AG04450 (cell line): ENCODE measurements at regions not wholly inside any gene's neighbourhood (a gene's known extent, or its start where the extent isn't known, plus 50 kb on each side); places are given as distances from the start of the nearest gene placed in this dataset.

Experiments
- CTCF ChIA-PET: fragments of 300-600, 350-600 bp; formaldehyde crosslinking; extraction: SDS; loops from one replicate; lab custom pipeline; 2022; ENCODE audit warnings: antibody characterized with exemption, inconsistent platforms; lab: Charles Lee
- POLR2A ChIA-PET: fragments of 350-600 bp; formaldehyde crosslinking; extraction: SDS; loops from one replicate; lab custom pipeline; 2021; ENCODE audit warnings: antibody characterized with exemption, inconsistent platforms; lab: Yijun Ruan, JAX
- DNase-seq: peaks from one replicate; pipeline ENCODE4 v3.0.0-alpha.2; 2011; ENCODE audit warnings: low read depth, low spot score
- H3K27ac ChIP-seq: one replicate; pipeline ENCODE4 v1.5.1; 2012; ENCODE audit warnings: low read depth, low read length, control low read depth
- H3K27me3 ChIP-seq: one replicate; pipeline ENCODE4 v1.6.0; 2012; ENCODE audit warnings: low read length; ENCODE audit not compliant: control insufficient read depth, insufficient read depth
- H3K4me3 ChIP-seq: 2 replicates; pipeline ENCODE4 v1.5.1; 2011; ENCODE audit warnings: mild to moderate bottlenecking, low read depth, low read length, control low read depth
- H3K9me3 ChIP-seq: 2 replicates; pipeline ENCODE4 v1.5.1; 2012; ENCODE audit warnings: low read length; ENCODE audit not compliant: control insufficient read depth, insufficient read depth
- TF ChIP-seq, protein P1 (sequence below): IDR thresholded peaks from 2 replicates; pipeline ENCODE4 v1.5.1; 2011; ENCODE audit warnings: low read depth, low read length, control low read depth, inconsistent platforms

DNA sequence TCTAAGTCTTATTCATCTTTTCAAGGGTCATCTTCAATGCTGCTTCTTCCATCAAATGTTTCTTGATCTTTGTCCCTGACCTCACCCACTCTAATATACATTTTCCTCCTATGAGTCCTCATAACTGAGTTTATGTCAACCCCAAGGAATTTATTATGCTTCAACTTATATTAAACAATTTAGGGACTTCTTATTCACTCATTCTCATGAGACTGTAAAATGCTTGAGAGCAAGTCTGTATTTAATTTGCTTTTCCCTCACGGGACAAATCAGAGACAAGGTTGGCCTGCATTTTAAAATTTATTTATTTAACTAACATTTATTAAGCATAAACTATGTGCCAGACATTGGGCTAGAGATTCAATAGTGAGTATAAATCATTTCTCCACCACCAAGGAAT lies 312.0 kb upstream of the NT5E start:
- POLR2A ChIA-PET = no interaction called here
- no peak overlapping the region for H3K27ac ChIP-seq
- CTCF ChIA-PET = no interaction called here
- no peak for DNase-seq
- H3K4me3 ChIP-seq = no peak overlapping the region
- TF ChIP-seq, protein P1, sequence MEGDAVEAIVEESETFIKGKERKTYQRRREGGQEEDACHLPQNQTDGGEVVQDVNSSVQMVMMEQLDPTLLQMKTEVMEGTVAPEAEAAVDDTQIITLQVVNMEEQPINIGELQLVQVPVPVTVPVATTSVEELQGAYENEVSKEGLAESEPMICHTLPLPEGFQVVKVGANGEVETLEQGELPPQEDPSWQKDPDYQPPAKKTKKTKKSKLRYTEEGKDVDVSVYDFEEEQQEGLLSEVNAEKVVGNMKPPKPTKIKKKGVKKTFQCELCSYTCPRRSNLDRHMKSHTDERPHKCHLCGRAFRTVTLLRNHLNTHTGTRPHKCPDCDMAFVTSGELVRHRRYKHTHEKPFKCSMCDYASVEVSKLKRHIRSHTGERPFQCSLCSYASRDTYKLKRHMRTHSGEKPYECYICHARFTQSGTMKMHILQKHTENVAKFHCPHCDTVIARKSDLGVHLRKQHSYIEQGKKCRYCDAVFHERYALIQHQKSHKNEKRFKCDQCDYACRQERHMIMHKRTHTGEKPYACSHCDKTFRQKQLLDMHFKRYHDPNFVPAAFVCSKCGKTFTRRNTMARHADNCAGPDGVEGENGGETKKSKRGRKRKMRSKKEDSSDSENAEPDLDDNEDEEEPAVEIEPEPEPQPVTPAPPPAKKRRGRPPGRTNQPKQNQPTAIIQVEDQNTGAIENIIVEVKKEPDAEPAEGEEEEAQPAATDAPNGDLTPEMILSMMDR = no peak
- no peaks in the 10 kb centered on the region for H3K9me3 ChIP-seq
- H3K27me3 ChIP-seq = no peaks in the 10 kb centered on the region

DNA sequence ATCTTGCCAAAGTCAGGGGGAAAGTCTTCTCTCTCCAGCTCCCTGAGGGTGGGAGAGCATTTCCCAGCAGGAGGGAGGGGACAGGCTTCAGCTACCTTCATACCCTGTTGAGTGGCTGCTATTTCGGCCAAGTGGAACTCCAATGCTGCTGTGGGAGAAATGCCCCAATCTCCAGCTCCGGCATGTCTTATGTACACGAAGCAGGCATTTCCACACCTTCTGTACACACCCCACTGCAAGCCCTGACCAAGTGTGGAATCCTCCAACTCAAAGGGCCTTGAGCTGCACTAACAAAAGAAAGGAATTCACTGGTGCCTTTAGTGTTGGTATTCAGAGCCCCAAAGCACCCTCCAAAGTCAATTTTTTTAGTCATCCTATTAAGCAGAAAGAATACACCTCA lies 313.6 kb upstream of the NT5E start:
- no peak for DNase-seq
- H3K4me3 ChIP-seq = no peak overlapping the region
- H3K27ac ChIP-seq = no peak overlapping the region
- CTCF ChIA-PET = no interaction called here
- TF ChIP-seq, protein P1 = no peak
- no peaks in the 10 kb centered on the region for H3K27me3 ChIP-seq
- POLR2A ChIA-PET = no interaction called here
- no peaks in the 10 kb centered on the region for H3K9me3 ChIP-seq

DNA sequence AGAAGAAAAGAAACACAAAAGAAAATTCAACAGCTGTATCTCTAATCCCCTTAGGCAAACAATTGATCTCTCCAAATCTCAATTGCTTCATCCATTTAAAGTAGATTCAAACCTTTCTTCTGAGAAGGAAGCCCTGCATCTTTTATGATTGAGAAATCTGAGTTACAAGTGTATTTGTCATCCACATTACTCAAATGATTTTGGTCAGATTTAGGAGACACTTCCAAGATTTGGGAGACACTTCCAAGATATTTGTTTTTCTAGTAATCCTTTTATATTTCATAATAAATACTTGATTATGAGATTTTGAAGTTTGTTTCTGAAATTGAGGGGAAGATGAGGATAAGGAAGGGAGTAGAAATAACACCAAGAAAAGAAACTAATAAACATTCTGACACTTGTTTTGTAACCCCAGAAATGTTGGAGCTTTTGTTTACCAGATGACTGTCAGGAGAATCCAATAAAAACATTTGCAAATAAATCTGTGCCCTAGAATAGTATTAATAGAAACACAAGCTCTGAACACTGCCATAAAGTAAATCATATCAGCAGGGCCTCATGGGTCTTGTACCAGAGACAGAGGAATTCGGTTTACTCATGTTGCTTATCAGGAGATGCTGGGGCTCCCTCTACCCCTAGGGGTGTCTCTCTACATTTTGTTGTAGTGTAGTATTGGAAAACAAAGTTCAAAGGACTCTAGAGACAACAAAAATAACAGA lies 314.3 kb upstream of the NT5E start:
- CTCF ChIA-PET = no interaction called here
- no peak for DNase-seq
- no peaks in the 10 kb centered on the region for H3K27me3 ChIP-seq
- TF ChIP-seq, protein P1 = no peak
- no peak overlapping the region for H3K27ac ChIP-seq
- H3K4me3 ChIP-seq = no peak overlapping the region
- POLR2A ChIA-PET = no interaction called here
- no peaks in the 10 kb centered on the region for H3K9me3 ChIP-seq

DNA sequence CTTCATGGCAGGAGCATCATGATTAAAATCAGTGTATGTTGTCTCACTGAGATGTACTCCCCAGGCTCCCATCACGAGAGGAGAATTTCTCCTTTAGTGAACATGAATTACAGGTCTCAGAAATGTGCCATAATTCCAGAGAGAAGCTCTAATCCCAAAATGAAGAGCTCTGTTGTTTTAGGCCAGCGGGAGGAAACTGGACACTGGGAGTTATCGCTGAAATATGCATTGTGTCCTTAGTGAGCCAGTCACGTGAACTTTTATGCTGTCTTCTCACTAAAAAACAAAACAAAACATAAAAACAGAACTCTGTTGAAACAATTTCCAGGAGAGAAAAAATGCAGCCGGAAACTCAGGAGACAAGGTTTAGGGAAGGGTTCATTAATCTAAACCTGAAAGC lies 315.7 kb upstream of the NT5E start:
- ChIA-PET CTCF (no interaction called here), POLR2A (no interaction called here)
- Histone ChIP-seq H3K4me3 (no peak overlapping the region), H3K9me3 (no peaks in the 10 kb centered on the region), H3K27me3 (no peaks in the 10 kb centered on the region), H3K27ac (no peak overlapping the region)
- no peak for DNase-seq
- TF ChIP-seq, protein P1 = no peak

DNA sequence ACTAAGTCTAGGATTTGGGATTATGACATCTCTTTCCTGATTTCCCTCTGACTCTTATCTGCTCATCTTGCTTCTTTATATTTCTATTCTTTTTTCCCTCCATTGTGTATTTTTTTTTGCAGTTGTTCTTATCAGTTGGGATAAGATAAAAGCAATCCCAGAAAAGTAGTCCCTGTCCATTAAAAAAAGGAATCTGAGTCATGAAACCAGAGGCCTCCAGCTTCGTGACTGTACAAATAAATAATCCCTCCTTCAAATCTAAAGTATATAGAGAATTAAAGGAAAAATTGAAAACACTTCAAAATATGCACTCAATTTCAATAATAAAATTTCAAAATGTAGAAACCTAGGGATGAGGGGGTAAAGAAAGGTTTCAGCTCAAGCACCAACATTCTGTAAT lies 317.8 kb upstream of the NT5E start:
- no peak for DNase-seq
- ChIA-PET CTCF (no interaction called here), POLR2A (no interaction called here)
- no peaks in the 10 kb centered on the region for H3K27me3 ChIP-seq
- TF ChIP-seq, protein P1 = no peak
- no peak overlapping the region for H3K27ac ChIP-seq
- H3K4me3 ChIP-seq = no peak overlapping the region
- H3K9me3 ChIP-seq = no peaks in the 10 kb centered on the region
